Activated CD4-positive, alpha-beta T cell treated with anti-CD3 and anti-CD28 coated beads, Interleukin-2, amount 10 ng/mL, durations not matched to agents 7 days and 5 days (primary cell): ENCODE measurements at regions not wholly inside any gene's neighbourhood (a gene's known extent, or its start where the extent isn't known, plus 50 kb on each side); places are given as distances from the start of the nearest gene placed in this dataset.

ENCODE experiments used
- CTCF ChIA-PET: fragments of 350-600 bp; sonication (Branson Sonifier 250); formaldehyde crosslinking; loops from one replicate; lab custom pipeline; 2021; ENCODE audit warnings: antibody characterized with exemption; lab: Charles Lee
- POLR2A ChIA-PET: fragments of 350-600 bp; sonication (Branson Sonifier 250); formaldehyde crosslinking; loops from one replicate; lab custom pipeline; 2021; ENCODE audit warnings: antibody characterized with exemption; lab: Charles Lee
- DNase-seq: peaks from one replicate; pipeline ENCODE4 v3.0.0-alpha.2; 2020
- H3K27ac Mint-ChIP-seq: one replicate; pipeline ENCODE4 v1.8.0; 2021; ENCODE audit warnings: mild to moderate bottlenecking, moderate library complexity, mixed read lengths
- H3K27me3 Mint-ChIP-seq: one replicate; pipeline ENCODE4 v1.8.0; 2021; ENCODE audit warnings: mixed read lengths
- H3K36me3 Mint-ChIP-seq: one replicate; pipeline ENCODE4 v1.8.0; 2021; ENCODE audit warnings: low read depth, mixed read lengths
- H3K4me1 Mint-ChIP-seq: one replicate; pipeline ENCODE4 v1.8.0; 2021; ENCODE audit warnings: mixed read lengths
- H3K4me3 Mint-ChIP-seq: one replicate; pipeline ENCODE4 v1.8.0; 2021; ENCODE audit warnings: mild to moderate bottlenecking, moderate library complexity, mixed read lengths
- H3K9me3 Mint-ChIP-seq: one replicate; pipeline ENCODE4 v1.8.0; 2021; ENCODE audit warnings: mixed read lengths

DNA sequence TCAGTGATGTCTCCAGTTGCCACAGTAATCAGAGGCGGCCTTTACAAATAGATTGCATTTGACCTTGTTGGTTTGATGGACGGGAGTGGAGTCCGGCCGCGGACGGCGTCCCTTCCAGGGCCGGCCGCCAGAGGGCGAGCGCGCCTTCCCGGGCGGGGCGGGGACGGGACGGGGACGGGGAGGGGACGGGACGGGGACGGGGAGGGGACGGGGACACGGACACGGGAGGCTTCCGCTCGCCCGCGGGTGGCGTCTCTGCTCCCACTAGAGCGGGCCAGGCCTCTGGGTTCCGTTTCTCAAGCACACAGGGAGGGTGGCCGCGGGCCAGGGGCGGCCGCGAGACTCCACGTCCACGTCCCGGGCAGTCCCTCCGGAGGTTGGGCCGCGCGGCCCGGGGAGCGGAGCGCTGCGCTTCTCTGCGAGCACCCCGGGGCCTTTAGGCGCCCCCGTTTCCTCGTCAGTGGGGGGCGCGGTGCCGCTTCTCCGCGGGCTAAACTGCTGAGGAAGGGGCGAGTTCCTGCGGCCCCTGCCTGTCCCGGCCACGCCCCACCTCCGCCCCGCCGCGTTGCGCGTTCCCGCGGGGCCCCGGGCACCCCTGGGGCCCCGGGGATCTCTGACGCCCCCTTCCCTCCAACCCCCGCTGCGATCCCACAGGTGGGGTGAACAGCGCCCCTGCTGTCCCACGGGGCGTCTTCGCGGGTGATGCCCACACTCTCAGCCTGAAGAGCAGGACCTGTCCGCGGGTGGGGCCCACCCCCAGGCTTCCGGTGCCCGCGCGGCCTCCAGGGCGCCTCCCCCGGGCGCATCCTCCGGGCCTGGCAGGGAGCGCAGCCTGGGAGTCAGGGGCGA lies 84.2 kb upstream of the MKI67 start:
- ChIA-PET POLR2A (no interaction called here), CTCF (interaction anchor here (0.8 to 3.8 kb wide), 6 partner anchors 18 to 53 kb away, joined by 3 to 28 read pairs (median 14); no protein-coding TSS in a partner anchor)
- Mint-ChIP-seq H3K27ac (peak overlapping the region; percentile 76), H3K36me3 (no peaks in the 10 kb centered on the region), H3K4me3 (peak overlapping the region; percentile 72), H3K27me3 (peaks cover 3% of the 10 kb centered on the region), H3K9me3 (no peaks in the 10 kb centered on the region), H3K4me1 (peaks cover 14% of the 10 kb centered on the region)
- peak; percentile 75 for DNase-seq

DNA sequence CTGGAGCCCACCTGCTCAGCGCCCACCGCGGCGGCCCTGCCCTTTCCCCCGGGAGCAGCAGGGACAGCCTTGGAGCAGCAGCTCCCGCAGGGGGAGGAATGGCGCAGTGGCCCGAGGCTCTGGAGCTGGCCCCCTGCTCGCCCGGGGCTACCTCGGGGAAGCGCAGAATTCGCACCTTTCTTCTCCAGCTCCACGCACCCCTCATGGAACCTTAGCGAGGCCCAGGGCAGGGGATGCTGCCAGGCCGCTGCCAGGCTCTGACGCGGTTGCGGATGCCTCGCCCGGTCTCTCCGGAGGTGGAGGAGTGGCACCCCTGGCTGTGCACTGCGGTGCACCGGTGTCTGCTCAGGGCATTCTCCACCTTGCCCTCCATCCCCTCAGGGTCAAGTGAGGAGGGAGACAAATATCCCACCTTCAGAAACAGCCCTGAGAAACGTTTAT lies 84.9 kb upstream of the MKI67 start:
- Mint-ChIP-seq H3K9me3 (no peaks in the 10 kb centered on the region), H3K4me3 (peak overlapping the region; percentile 62), H3K27ac (no peak overlapping the region), H3K36me3 (no peaks in the 10 kb centered on the region), H3K27me3 (peaks cover 3% of the 10 kb centered on the region), H3K4me1 (peaks cover 14% of the 10 kb centered on the region)
- CTCF ChIA-PET: interaction anchor here (0.8 to 3.8 kb wide), 7 partner anchors 18 to 125 kb away, joined by 3 to 28 read pairs (median 6); no protein-coding TSS in a partner anchor
- DNase-seq: no peak
- POLR2A ChIA-PET: no interaction called here

DNA sequence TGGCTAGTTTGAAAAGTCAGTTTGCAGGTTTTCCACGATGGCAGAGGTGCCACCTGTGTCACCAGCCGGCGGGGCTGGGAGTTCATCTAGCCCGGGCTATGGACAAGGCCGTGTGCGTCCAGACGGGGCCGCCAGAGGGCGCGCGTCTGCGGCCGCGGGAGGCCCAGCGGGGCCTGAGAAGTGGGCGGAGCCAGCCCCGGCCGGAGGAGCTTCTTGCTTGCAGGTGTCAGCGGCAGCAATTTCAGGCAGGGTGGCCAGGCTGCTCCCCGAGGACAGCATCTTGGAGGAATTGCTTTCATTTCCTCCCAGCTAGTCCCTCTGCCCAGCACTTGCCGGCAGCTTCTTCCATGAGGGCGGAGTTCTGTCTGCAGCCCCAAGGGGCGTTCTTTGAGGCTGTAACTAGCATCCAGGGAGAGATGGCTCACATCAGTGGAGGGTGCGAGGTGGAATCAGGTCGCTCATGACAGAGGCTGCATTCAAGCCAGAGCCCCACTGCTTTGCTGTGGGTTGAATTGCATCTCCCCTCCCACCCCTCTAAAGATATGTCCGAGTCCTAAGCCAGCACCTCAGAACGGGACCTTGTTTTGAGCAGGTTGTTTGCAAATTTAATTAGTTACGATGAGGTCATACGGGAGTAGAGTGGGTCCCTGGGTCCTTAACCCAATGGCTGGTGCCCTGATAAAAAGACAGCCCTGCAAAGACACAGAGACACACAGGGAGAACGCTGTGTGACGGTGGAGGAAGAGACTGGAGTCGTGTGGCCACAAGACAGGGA lies 85.9 kb upstream of the MKI67 start:
- Mint-ChIP-seq H3K9me3 (no peaks in the 10 kb centered on the region), H3K27ac (peak overlapping the region; percentile 83)
- POLR2A ChIA-PET: no interaction called here

DNA sequence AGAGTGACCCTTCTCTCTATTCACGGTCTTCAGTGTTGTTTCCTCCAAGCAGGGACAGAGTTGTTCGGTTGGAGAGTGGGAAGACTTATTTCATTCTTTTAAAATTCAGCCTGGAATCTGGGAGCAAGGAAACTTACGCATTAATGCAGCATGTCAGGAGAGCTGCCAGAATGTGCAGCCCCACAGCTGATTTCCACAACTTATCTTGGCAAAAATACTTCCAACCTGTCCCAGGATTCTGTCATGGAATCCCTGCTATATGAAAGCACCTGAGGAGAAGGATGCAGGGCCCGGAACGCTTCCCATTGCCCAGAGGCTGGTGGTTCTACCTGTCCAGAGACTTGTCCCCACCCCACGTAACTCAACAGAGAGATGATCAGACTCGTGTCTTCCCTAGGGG lies 86.9 kb upstream of the MKI67 start:
- no peak for DNase-seq
- Mint-ChIP-seq H3K4me3 (no peak overlapping the region), H3K9me3 (no peaks in the 10 kb centered on the region), H3K4me1 (peaks cover 14% of the 10 kb centered on the region), H3K27ac (no peak overlapping the region), H3K36me3 (no peaks in the 10 kb centered on the region), H3K27me3 (peaks cover 3% of the 10 kb centered on the region)
- ChIA-PET CTCF (interaction anchor here (1.4 to 3.8 kb wide), 6 partner anchors 21 to 306 kb away, joined by 3 to 28 read pairs (median 14); partner anchors contain the start of gene PTPRE), POLR2A (no interaction called here)

More for the DNA sequence above, 85.9 kb upstream of the MKI67 start:
- DNase-seq: peak; percentile 85
- Mint-ChIP-seq H3K36me3 (no peaks in the 10 kb centered on the region), H3K4me1 (peaks cover 14% of the 10 kb centered on the region), H3K27me3 (peaks cover 3% of the 10 kb centered on the region), H3K4me3 (peak overlapping the region; percentile 62)
- CTCF ChIA-PET: interaction anchor here (0.5 to 3.8 kb wide), 20 partner anchors 10 to 1898 kb away, joined by 3 to 28 read pairs (median 4); partner anchors contain the start of genes C10orf143 and PTPRE

DNA sequence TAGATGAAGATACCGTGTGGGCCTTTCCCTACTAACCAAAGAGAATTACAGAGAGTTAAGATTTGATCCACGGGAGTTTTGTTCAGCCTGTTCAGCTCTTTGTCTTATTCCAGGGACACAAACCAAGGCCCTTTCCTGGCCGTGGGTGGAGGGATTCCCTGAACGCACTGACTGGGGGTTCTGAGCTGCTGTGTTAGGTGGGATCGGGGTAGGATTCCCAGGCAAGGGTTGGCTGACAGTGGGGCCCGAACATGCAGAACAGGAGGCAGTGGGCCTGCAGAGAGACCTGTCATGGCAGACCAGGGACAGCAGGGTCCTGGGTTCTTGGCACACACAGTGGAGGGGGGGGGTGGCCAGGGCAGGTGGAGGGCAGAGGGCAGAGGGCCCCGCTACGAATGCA lies 89.5 kb upstream of the MKI67 start:
- H3K4me3 Mint-ChIP-seq: no peak overlapping the region
- no peak for DNase-seq
- POLR2A ChIA-PET: no interaction called here
- H3K36me3 Mint-ChIP-seq: no peaks in the 10 kb centered on the region
- H3K27me3 Mint-ChIP-seq: peaks cover 1% of the 10 kb centered on the region
- H3K9me3 Mint-ChIP-seq: no peaks in the 10 kb centered on the region
- no peak overlapping the region for H3K27ac Mint-ChIP-seq
- CTCF ChIA-PET: no interaction called here
- H3K4me1 Mint-ChIP-seq: peaks cover 9% of the 10 kb centered on the region

DNA sequence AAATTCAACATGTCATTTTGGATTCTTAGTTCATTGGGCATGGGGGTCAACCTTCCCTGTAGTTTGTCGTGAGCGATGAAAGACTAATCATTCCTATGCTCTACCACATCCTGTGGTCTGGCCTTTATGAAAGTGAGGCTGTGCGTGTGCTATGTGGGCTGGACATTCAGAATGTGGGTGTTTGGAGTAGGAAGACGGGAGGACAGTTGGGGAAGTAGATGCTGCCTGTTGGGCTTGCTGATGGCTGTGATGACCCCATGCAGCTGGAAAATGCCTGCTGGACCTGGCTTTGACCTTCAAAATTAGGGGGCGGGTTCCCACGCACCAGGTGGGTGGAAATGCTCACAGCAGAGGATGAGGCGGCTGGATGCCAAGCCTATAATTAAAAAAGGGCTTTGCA lies 90.9 kb upstream of the MKI67 start:
- no peak overlapping the region for H3K27ac Mint-ChIP-seq
- H3K36me3 Mint-ChIP-seq: no peaks in the 10 kb centered on the region
- DNase-seq: no peak
- POLR2A ChIA-PET: no interaction called here
- no peaks in the 10 kb centered on the region for H3K9me3 Mint-ChIP-seq
- H3K4me3 Mint-ChIP-seq: no peak overlapping the region
- peaks cover 8% of the 10 kb centered on the region for H3K4me1 Mint-ChIP-seq
- peaks cover 3% of the 10 kb centered on the region for H3K27me3 Mint-ChIP-seq
- CTCF ChIA-PET: no interaction called here

DNA sequence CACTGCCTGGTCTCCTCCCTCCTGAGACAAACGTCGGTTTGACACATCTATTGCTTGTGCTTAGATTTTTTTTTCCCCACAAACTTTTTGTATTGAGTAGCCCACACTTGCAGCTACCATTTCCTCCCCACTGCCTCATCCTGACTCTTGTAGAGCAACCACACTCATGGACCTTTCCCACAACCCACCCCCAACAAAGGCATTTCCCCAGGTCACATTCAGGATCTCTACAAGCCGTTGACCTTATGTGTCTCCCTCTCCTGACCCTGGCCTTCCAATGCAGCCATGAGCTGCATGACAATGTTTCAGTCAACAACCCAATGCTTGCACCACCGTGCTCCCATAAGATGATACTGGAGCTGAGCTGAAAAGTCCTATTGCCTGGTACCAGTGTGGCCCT lies 91.9 kb upstream of the MKI67 start:
- ChIA-PET CTCF (interaction anchor here (0.9 kb wide), 1 partner anchor 40 kb away, joined by 5 read pairs; no protein-coding TSS in a partner anchor), POLR2A (no interaction called here)
- Mint-ChIP-seq H3K4me1 (peaks cover 4% of the 10 kb centered on the region), H3K36me3 (no peaks in the 10 kb centered on the region), H3K9me3 (no peaks in the 10 kb centered on the region), H3K4me3 (no peak overlapping the region), H3K27me3 (peaks cover 3% of the 10 kb centered on the region), H3K27ac (no peak overlapping the region)
- DNase-seq: no peak

DNA sequence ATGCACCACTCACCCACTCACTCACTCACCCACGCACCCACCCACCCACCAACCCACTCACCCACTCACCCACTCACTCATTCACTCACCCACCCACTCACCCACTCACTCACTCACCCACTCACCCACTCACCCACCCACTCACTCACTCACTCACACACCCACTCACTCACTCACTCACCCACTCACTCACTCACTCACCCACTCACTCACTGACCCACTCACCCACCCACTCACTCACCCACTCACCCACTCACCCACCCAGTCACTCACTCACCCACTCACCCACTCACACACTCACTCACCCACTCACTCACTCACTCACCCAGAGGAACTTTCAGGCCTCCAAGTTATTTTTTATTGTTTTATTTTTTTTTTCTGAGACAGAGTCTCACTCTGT lies 93.1 kb upstream of the MKI67 start:
- CTCF ChIA-PET: interaction anchor here (0.6 kb wide), 2 partner anchors 23 to 301 kb away, joined by 3 read pairs; no protein-coding TSS in a partner anchor
- no peak for DNase-seq
- H3K27ac Mint-ChIP-seq: no peak overlapping the region
- H3K36me3 Mint-ChIP-seq: no peaks in the 10 kb centered on the region
- H3K9me3 Mint-ChIP-seq: no peaks in the 10 kb centered on the region
- peaks cover 4% of the 10 kb centered on the region for H3K4me1 Mint-ChIP-seq
- H3K4me3 Mint-ChIP-seq: no peak overlapping the region
- H3K27me3 Mint-ChIP-seq: peaks cover 10% of the 10 kb centered on the region
- POLR2A ChIA-PET: no interaction called here

DNA sequence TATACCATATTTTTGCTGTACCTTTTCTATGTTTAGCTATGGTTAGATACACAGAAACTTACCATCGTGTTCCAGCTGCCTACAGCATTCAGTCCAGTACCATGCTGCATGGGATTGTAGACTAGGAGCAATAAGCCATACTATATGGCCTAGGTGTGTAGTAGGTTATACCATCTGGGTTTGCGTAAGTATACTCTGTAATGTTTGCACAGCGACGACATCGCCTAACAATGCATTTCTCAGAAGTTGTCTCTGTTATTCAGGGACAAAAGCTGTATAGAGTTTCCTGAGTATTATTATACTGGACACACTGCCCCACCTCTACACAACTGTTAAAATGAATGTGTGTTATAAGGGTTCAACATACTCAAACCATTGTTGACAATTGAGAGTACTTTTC lies 93.8 kb upstream of the MKI67 start:
- Mint-ChIP-seq H3K36me3 (no peaks in the 10 kb centered on the region), H3K27ac (no peak overlapping the region), H3K4me3 (no peak overlapping the region), H3K4me1 (peaks cover 4% of the 10 kb centered on the region), H3K27me3 (peaks cover 12% of the 10 kb centered on the region), H3K9me3 (no peaks in the 10 kb centered on the region)
- no peak for DNase-seq
- CTCF ChIA-PET: no interaction called here
- POLR2A ChIA-PET: no interaction called here

DNA sequence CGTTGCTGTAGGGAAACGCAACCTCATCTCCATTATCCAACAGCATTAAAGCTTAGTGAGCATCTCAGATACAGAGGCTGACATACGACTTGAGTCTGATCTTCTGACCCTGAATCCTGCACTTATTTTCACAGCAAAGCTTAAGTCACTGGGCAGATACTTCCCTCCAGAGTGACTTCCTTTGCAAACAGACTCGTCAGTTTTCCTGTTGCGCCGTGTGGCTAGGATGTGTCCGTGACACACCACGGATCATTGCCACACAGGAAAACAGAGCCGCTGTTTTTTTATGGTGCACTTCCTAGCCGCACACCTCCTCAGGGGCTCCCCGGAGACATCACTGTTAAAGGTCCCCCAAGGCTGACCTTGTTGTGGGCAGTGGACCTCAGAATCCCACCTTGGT lies 94.9 kb upstream of the MKI67 start:
- peaks cover 4% of the 10 kb centered on the region for H3K4me1 Mint-ChIP-seq
- DNase-seq: no peak
- H3K27ac Mint-ChIP-seq: no peak overlapping the region
- no peak overlapping the region for H3K4me3 Mint-ChIP-seq
- H3K36me3 Mint-ChIP-seq: no peaks in the 10 kb centered on the region
- CTCF ChIA-PET: interaction anchor here (0.9 to 2.6 kb wide), 2 partner anchors 9 to 14 kb away, joined by 3 to 13 read pairs; no protein-coding TSS in a partner anchor
- POLR2A ChIA-PET: no interaction called here
- peaks cover 3% of the 10 kb centered on the region for H3K9me3 Mint-ChIP-seq
- H3K27me3 Mint-ChIP-seq: peaks cover 21% of the 10 kb centered on the region

DNA sequence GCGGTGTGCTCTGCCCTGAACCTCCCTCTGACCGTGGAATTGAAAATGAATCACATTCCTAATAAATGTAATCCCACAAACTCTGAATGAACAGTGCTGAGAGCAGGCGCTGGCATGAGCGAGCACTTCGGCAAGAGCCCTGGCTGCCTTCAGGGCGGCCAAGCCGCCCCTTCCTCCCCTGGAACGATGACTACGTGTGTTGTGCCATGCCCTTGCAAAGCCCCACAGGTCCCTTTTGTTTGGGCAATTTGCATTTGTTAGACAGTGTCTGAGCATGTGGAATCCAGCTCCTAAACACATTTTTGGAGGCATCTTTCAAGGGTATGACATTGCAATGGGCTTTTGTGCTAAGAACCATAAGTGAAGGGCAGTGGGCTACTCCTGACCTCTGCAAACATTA lies 95.6 kb upstream of the MKI67 start:
- no peak overlapping the region for H3K27ac Mint-ChIP-seq
- H3K4me3 Mint-ChIP-seq: no peak overlapping the region
- peaks cover 28% of the 10 kb centered on the region for H3K27me3 Mint-ChIP-seq
- H3K36me3 Mint-ChIP-seq: no peaks in the 10 kb centered on the region
- peaks cover 3% of the 10 kb centered on the region for H3K9me3 Mint-ChIP-seq
- H3K4me1 Mint-ChIP-seq: peaks cover 4% of the 10 kb centered on the region
- CTCF ChIA-PET: interaction anchor here (0.9 to 2.6 kb wide), 2 partner anchors 10 to 13 kb away, joined by 3 to 13 read pairs; no protein-coding TSS in a partner anchor
- no peak for DNase-seq
- POLR2A ChIA-PET: no interaction called here

DNA sequence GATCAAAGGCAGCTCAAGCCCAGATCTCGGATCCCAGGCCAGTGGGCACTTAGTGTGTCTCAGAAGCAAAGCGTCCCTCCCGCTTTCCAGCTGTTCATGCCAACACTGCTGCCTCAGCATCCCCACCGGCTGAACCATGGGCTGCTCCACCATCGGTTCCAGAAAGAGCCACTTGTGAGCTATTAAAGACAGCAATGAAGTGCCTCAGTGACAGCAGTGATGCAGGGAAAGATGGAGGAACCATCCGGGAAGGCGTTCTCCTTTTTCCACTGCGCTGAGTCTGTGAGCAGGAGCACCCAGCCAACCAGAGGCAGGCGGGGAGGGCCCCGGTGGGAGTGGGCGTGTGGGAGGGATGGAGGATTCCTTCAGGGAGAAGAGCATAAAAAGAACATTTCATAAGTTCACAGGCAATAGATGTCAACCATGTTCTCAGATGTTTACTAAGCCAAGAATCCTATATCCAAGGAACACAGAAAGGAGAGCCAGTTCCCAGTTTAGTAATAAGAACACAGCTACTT lies 96.2 kb upstream of the MKI67 start:
- CTCF ChIA-PET: interaction anchor here (0.7 to 2.6 kb wide), 2 partner anchors 10 to 106 kb away, joined by 3 to 13 read pairs; no protein-coding TSS in a partner anchor

More for the DNA sequence above, 96.2 kb upstream of the MKI67 start:
- H3K4me1 Mint-ChIP-seq: peaks cover 4% of the 10 kb centered on the region
- no peaks in the 10 kb centered on the region for H3K36me3 Mint-ChIP-seq
- peaks cover 3% of the 10 kb centered on the region for H3K9me3 Mint-ChIP-seq
- POLR2A ChIA-PET: no interaction called here
- H3K4me3 Mint-ChIP-seq: no peak overlapping the region
- H3K27me3 Mint-ChIP-seq: peaks cover 30% of the 10 kb centered on the region
- no peak for DNase-seq
- H3K27ac Mint-ChIP-seq: no peak overlapping the region
